ENCODE measurements at regions not wholly inside any gene's neighbourhood (a gene's known extent, or its start where the extent isn't known, plus 50 kb on each side); places are given as distances from the start of the nearest gene placed in this dataset.

GRCh38 chr6:55108134-55109130 lies 65.9 kb upstream of the HCRTR2 start:
- no peak for TF ChIP-seq CTCF (IDR thresholded peaks at IDR 0.05 in 4 of 5, conservative IDR thresholded peaks at IDR 0.05 in 1 of 5)
- no peak for TF ChIP-seq POLR2A (IDR thresholded peaks at IDR 0.05)

Data from gastrocnemius medialis (tissue), 4 donors.